ENCODE measurements at regions not wholly inside any gene's neighbourhood (a gene's known extent, or its start where the extent isn't known, plus 50 kb on each side); places are given as distances from the start of the nearest gene placed in this dataset.
"Not testable (repeated sequence)": the region's sequence is repeated elsewhere in the genome, so short reads cannot be mapped to it uniquely, and the experiment has no call there.

GRCh38 chr5:34096033-34096432 is 53.0 kb upstream of the C1QTNF3 start:
- DNase-seq, result not testable (repeated sequence)

GRCh38 chr5:34099891-34100290 is 56.9 kb upstream of the C1QTNF3 start:
- DNase-seq, result not testable (repeated sequence)

- DNase-seq, result not testable (repeated sequence)
Observed at GRCh38 chr5:34101567-34101966, 58.6 kb upstream of the C1QTNF3 start.

GRCh38 chr5:34108897-34109296 is 65.9 kb upstream of the C1QTNF3 start:
- DNase-seq, result not testable (repeated sequence)

- DNase-seq, result not testable (repeated sequence)
Observed at GRCh38 chr5:34124280-34124679, 81.3 kb upstream of the C1QTNF3 start.

- not testable (repeated sequence) for DNase-seq
Observed at GRCh38 chr5:34125354-34125753, 82.3 kb upstream of the C1QTNF3 start.

- DNase-seq, result not testable (repeated sequence)
Observed at GRCh38 chr5:34126741-34127140, 83.7 kb upstream of the C1QTNF3 start.

- not testable (repeated sequence) for DNase-seq
Observed at GRCh38 chr5:34127818-34128217, 84.8 kb upstream of the C1QTNF3 start.

- peak; percentile 60 for DNase-seq
Observed at GRCh38 chr5:34128890-34129289, 85.9 kb upstream of the C1QTNF3 start.

- not testable (repeated sequence) for DNase-seq
Observed at GRCh38 chr5:34154988-34155387, 112.0 kb upstream of the C1QTNF3 start.

- not testable (repeated sequence) for DNase-seq
Observed at GRCh38 chr5:34156703-34157414, 113.8 kb upstream of the C1QTNF3 start.

GRCh38 chr5:34160904-34161303 is 117.9 kb upstream of the C1QTNF3 start:
- DNase-seq, result not testable (repeated sequence)

GRCh38 chr5:34171398-34171797 is 128.4 kb upstream of the C1QTNF3 start:
- not testable (repeated sequence) for DNase-seq

- DNase-seq, result not testable (repeated sequence)
Observed at GRCh38 chr5:34179453-34180190, 136.6 kb upstream of the C1QTNF3 start.

- not testable (repeated sequence) for DNase-seq
Observed at GRCh38 chr5:34180225-34180624, 137.2 kb upstream of the C1QTNF3 start.

- DNase-seq, result not testable (repeated sequence)
Observed at GRCh38 chr5:34180940-34181614, 138.1 kb upstream of the C1QTNF3 start.

GRCh38 chr5:34185005-34185404 is 142.0 kb upstream of the C1QTNF3 start:
- not testable (repeated sequence) for DNase-seq

GRCh38 chr5:34185572-34185971 is 142.6 kb upstream of the C1QTNF3 start:
- not testable (repeated sequence) for DNase-seq

- DNase-seq, result not testable (repeated sequence)
Observed at GRCh38 chr5:34186108-34186507, 143.1 kb upstream of the C1QTNF3 start.

GRCh38 chr5:34186865-34187264 is 143.9 kb upstream of the C1QTNF3 start:
- DNase-seq, result not testable (repeated sequence)

- not testable (repeated sequence) for DNase-seq
Observed at GRCh38 chr5:34187441-34187840, 144.4 kb upstream of the C1QTNF3 start.

- not testable (repeated sequence) for DNase-seq
Observed at GRCh38 chr5:34188001-34188822, 145.2 kb upstream of the C1QTNF3 start.

Data from OCI-M1 (cell line).